Activated CD8-positive, alpha-beta memory T cell treated with anti-CD3 and anti-CD28 coated beads, Interleukin-2, amount 10 ng/mL, durations not matched to agents 7 days and 5 days (primary cell): ENCODE measurements at regions not wholly inside any gene's neighbourhood (a gene's known extent, or its start where the extent isn't known, plus 50 kb on each side); places are given as distances from the start of the nearest gene placed in this dataset.

Experiments used
- ATAC-seq: fragments of 150-1000 bp; cut with Tn5 transposase; one replicate; pipeline ENCODE4 v1.10.0; 2021; ENCODE audit warnings: moderate library complexity
- CTCF ChIA-PET: fragments of 350-600 bp; sonication (Branson Sonifier 250); formaldehyde crosslinking; loops from one replicate; lab custom pipeline; 2021; ENCODE audit warnings: antibody characterized with exemption; lab: Charles Lee
- DNase-seq: peaks from one replicate; pipeline ENCODE4 v3.0.0-alpha.2; 2020
- H3K27ac Mint-ChIP-seq: one replicate; pipeline ENCODE4 v1.8.0; 2021; ENCODE audit warnings: mild to moderate bottlenecking, mixed read lengths
- H3K27me3 Mint-ChIP-seq: one replicate; pipeline ENCODE4 v1.8.0; 2021; ENCODE audit warnings: mixed read lengths
- H3K36me3 Mint-ChIP-seq: one replicate; pipeline ENCODE4 v1.8.0; 2021; ENCODE audit warnings: mild to moderate bottlenecking, mixed read lengths
- H3K4me1 Mint-ChIP-seq: one replicate; pipeline ENCODE4 v1.8.0; 2021; ENCODE audit warnings: mixed read lengths
- H3K4me3 Mint-ChIP-seq: one replicate; pipeline ENCODE4 v1.8.0; 2021; ENCODE audit warnings: mild to moderate bottlenecking, moderate library complexity, mixed read lengths
- H3K9me3 Mint-ChIP-seq: one replicate; pipeline ENCODE4 v1.8.0; 2022; ENCODE audit warnings: low read depth, mixed read lengths

GRCh38 chr7:113717739-113718138, 201.1 kb downstream of the PPP1R3A start:
- ATAC-seq (no peak), DNase-seq (no peak)
- CTCF ChIA-PET: interaction anchor here (1.0 kb wide), 1 partner anchor 11 kb away, joined by 3 read pairs; no protein-coding TSS in a partner anchor
- H3K27me3 Mint-ChIP-seq: no peaks in the 10 kb centered on the region
- no peaks in the 10 kb centered on the region for H3K36me3 Mint-ChIP-seq
- H3K9me3 Mint-ChIP-seq: no peaks in the 10 kb centered on the region
- H3K4me1 Mint-ChIP-seq: no peaks in the 10 kb centered on the region
- no peak overlapping the region for H3K27ac Mint-ChIP-seq
- no peak overlapping the region for H3K4me3 Mint-ChIP-seq

- CTCF ChIA-PET: interaction anchor here (1.3 to 1.5 kb wide), 2 partner anchors 10 to 35 kb away, joined by 3 read pairs; no protein-coding TSS in a partner anchor
- no peak for ATAC-seq
- H3K4me1 Mint-ChIP-seq: no peaks in the 10 kb centered on the region
- no peaks in the 10 kb centered on the region for H3K27me3 Mint-ChIP-seq
- H3K9me3 Mint-ChIP-seq: peaks cover 2% of the 10 kb centered on the region
- DNase-seq: no peak
- H3K27ac Mint-ChIP-seq: no peak overlapping the region
- no peak overlapping the region for H3K4me3 Mint-ChIP-seq
- H3K36me3 Mint-ChIP-seq: no peaks in the 10 kb centered on the region
Measured at GRCh38 chr7:113715981-113716856, 202.6 kb downstream of the PPP1R3A start.

GRCh38 chr7:113715262-113715661, 203.5 kb downstream of the PPP1R3A start:
- CTCF ChIA-PET: no interaction called here
- ATAC-seq: no peak

GRCh38 chr7:113710310-113711096, 208.3 kb downstream of the PPP1R3A start:
- peak; percentile 46 for DNase-seq
- peaks cover 2% of the 10 kb centered on the region for H3K27me3 Mint-ChIP-seq
- ATAC-seq: no peak
- H3K4me1 Mint-ChIP-seq: no peaks in the 10 kb centered on the region
- H3K9me3 Mint-ChIP-seq: peaks cover 2% of the 10 kb centered on the region
- CTCF ChIA-PET: interaction anchor here (0.6 to 1.6 kb wide), 4 partner anchors 9 to 1160 kb away, joined by 3 to 5 read pairs (median 4); no protein-coding TSS in a partner anchor
- no peaks in the 10 kb centered on the region for H3K36me3 Mint-ChIP-seq
- no peak overlapping the region for H3K27ac Mint-ChIP-seq
- H3K4me3 Mint-ChIP-seq: no peak overlapping the region

More at GRCh38 chr7:113715262-113715661, 203.5 kb downstream of the PPP1R3A start:
- H3K36me3 Mint-ChIP-seq: no peaks in the 10 kb centered on the region
- no peak for DNase-seq
- H3K4me1 Mint-ChIP-seq: no peaks in the 10 kb centered on the region
- no peak overlapping the region for H3K4me3 Mint-ChIP-seq
- H3K27me3 Mint-ChIP-seq: peaks cover under 1% of the 10 kb centered on the region
- H3K27ac Mint-ChIP-seq: no peak overlapping the region
- H3K9me3 Mint-ChIP-seq: peaks cover 2% of the 10 kb centered on the region

GRCh38 chr7:113705439-113705838, 213.4 kb downstream of the PPP1R3A start:
- no peak overlapping the region for H3K27ac Mint-ChIP-seq
- H3K4me3 Mint-ChIP-seq: no peak overlapping the region
- H3K27me3 Mint-ChIP-seq: peaks cover 2% of the 10 kb centered on the region
- CTCF ChIA-PET: no interaction called here
- ATAC-seq: no peak
- no peaks in the 10 kb centered on the region for H3K4me1 Mint-ChIP-seq
- DNase-seq: no peak
- H3K9me3 Mint-ChIP-seq: no peaks in the 10 kb centered on the region
- H3K36me3 Mint-ChIP-seq: no peaks in the 10 kb centered on the region

GRCh38 chr7:113698556-113699220, 220.1 kb downstream of the PPP1R3A start:
- H3K4me1 Mint-ChIP-seq: no peaks in the 10 kb centered on the region
- H3K27me3 Mint-ChIP-seq: no peaks in the 10 kb centered on the region
- CTCF ChIA-PET: no interaction called here
- H3K4me3 Mint-ChIP-seq: no peak overlapping the region
- DNase-seq: no peak
- H3K9me3 Mint-ChIP-seq: no peaks in the 10 kb centered on the region
- H3K36me3 Mint-ChIP-seq: no peaks in the 10 kb centered on the region
- no peak for ATAC-seq
- H3K27ac Mint-ChIP-seq: no peak overlapping the region

- no peak for DNase-seq
- Mint-ChIP-seq H3K36me3 (no peaks in the 10 kb centered on the region), H3K4me1 (no peaks in the 10 kb centered on the region), H3K9me3 (no peaks in the 10 kb centered on the region), H3K27me3 (no peaks in the 10 kb centered on the region), H3K4me3 (no peak overlapping the region), H3K27ac (no peak overlapping the region)
- ATAC-seq: no peak
- CTCF ChIA-PET: interaction anchor here (1.0 kb wide), 1 partner anchor 17 kb away, joined by 5 read pairs; no protein-coding TSS in a partner anchor
Measured at GRCh38 chr7:113694149-113694548, 224.7 kb downstream of the PPP1R3A start.

GRCh38 chr7:113684165-113684564, 234.6 kb downstream of the PPP1R3A start:
- no peak overlapping the region for H3K4me3 Mint-ChIP-seq
- H3K4me1 Mint-ChIP-seq: no peaks in the 10 kb centered on the region
- CTCF ChIA-PET: no interaction called here

GRCh38 chr7:113677811-113678210, 241.0 kb downstream of the PPP1R3A start:
- H3K4me3 Mint-ChIP-seq: no peak overlapping the region
- H3K27ac Mint-ChIP-seq: no peak overlapping the region
- ATAC-seq (no peak), DNase-seq (no peak)
- CTCF ChIA-PET: no interaction called here
- H3K4me1 Mint-ChIP-seq: no peaks in the 10 kb centered on the region
- no peaks in the 10 kb centered on the region for H3K27me3 Mint-ChIP-seq
- H3K9me3 Mint-ChIP-seq: peaks cover 3% of the 10 kb centered on the region
- H3K36me3 Mint-ChIP-seq: no peaks in the 10 kb centered on the region

More at GRCh38 chr7:113684165-113684564, 234.6 kb downstream of the PPP1R3A start:
- Mint-ChIP-seq H3K36me3 (no peaks in the 10 kb centered on the region), H3K27ac (no peak overlapping the region), H3K27me3 (no peaks in the 10 kb centered on the region), H3K9me3 (no peaks in the 10 kb centered on the region)
- no peak for ATAC-seq
- no peak for DNase-seq

GRCh38 chr7:113664867-113665266, 253.9 kb downstream of the PPP1R3A start:
- no peak for ATAC-seq
- Mint-ChIP-seq H3K27me3 (no peaks in the 10 kb centered on the region), H3K9me3 (peaks cover 2% of the 10 kb centered on the region), H3K4me1 (no peaks in the 10 kb centered on the region), H3K4me3 (no peak overlapping the region), H3K36me3 (no peaks in the 10 kb centered on the region), H3K27ac (no peak overlapping the region)
- CTCF ChIA-PET: no interaction called here
- DNase-seq: no peak

GRCh38 chr7:113659416-113659815, 259.4 kb downstream of the PPP1R3A start:
- CTCF ChIA-PET: no interaction called here
- Mint-ChIP-seq H3K9me3 (peaks cover 3% of the 10 kb centered on the region), H3K4me1 (no peaks in the 10 kb centered on the region), H3K27ac (no peak overlapping the region), H3K36me3 (no peaks in the 10 kb centered on the region), H3K27me3 (no peaks in the 10 kb centered on the region), H3K4me3 (no peak overlapping the region)
- ATAC-seq (no peak), DNase-seq (no peak)

- no peaks in the 10 kb centered on the region for H3K4me1 Mint-ChIP-seq
- DNase-seq: no peak
- no peaks in the 10 kb centered on the region for H3K36me3 Mint-ChIP-seq
- CTCF ChIA-PET: no interaction called here
- ATAC-seq: no peak
- no peak overlapping the region for H3K27ac Mint-ChIP-seq
- H3K9me3 Mint-ChIP-seq: peaks cover 3% of the 10 kb centered on the region
- H3K4me3 Mint-ChIP-seq: no peak overlapping the region
- H3K27me3 Mint-ChIP-seq: no peaks in the 10 kb centered on the region
Measured at GRCh38 chr7:113657603-113658002, 261.2 kb downstream of the PPP1R3A start.

- ATAC-seq (no peak), DNase-seq (no peak)
- Mint-ChIP-seq H3K9me3 (peaks cover 3% of the 10 kb centered on the region), H3K4me3 (no peak overlapping the region), H3K27ac (no peak overlapping the region), H3K36me3 (no peaks in the 10 kb centered on the region), H3K27me3 (no peaks in the 10 kb centered on the region), H3K4me1 (no peaks in the 10 kb centered on the region)
- CTCF ChIA-PET: no interaction called here
Measured at GRCh38 chr7:113652501-113652900, 266.3 kb downstream of the PPP1R3A start.
